OCI-LY7 (cell line): ENCODE measurements at regions not wholly inside any gene's neighbourhood (a gene's known extent, or its start where the extent isn't known, plus 50 kb on each side); places are given as distances from the start of the nearest gene placed in this dataset.

Experiments
- CTCF ChIP-seq: fragments of 200-600 bp; sonication (generic); conservative IDR thresholded peaks from 2 replicates; pipeline ENCODE4 v1.5.1; 2014; ENCODE audit warnings: mild to moderate bottlenecking, antibody characterized with exemption, low read length, moderate library complexity, mixed read lengths
- EZH2phosphoT487 ChIP-seq: fragments of 200-600 bp; sonication (generic); IDR thresholded peaks from 2 replicates; pipeline ENCODE4 v1.6.1; 2018; ENCODE audit warnings: low read depth, borderline replicate concordance, mild to moderate bottlenecking, mixed run types, antibody characterized with exemption, low read length, moderate library complexity, mixed read lengths

- TF ChIP-seq CTCF (no peak), EZH2phosphoT487 (no peak)
Measured at GRCh38 chr10:4229106-4229505, 444.1 kb upstream of the KLF6 start.
